ENCODE measurements at regions not wholly inside any gene's neighbourhood (a gene's known extent, or its start where the extent isn't known, plus 50 kb on each side); places are given as distances from the start of the nearest gene placed in this dataset.
A peak's percentile ranks its signal among the peaks of the same experiment; 100 is the strongest.

GRCh38 chr6:44043479-44044153 lies 83.6 kb downstream of the MRPL14 start (continued):
- TF ChIP-seq NR2F2 (IDR thresholded peaks at IDR 0.05; ENCODE audit: borderline replicate concordance, low read depth) (0 out of 2 replicates have a peak, but pooled peaks have one; percentile 2), ZIK1 (CRISPR knock-in tag; IDR thresholded peaks at IDR 0.05; ENCODE audit: borderline replicate concordance, low read depth) (0 out of 2 replicates have a peak, but pooled peaks have one; percentile 42), TFDP1 (CRISPR knock-in tag; IDR thresholded peaks at IDR 0.05; ENCODE audit: borderline replicate concordance) (no peak), ZFP82 (CRISPR knock-in tag; IDR thresholded peaks at IDR 0.05; ENCODE audit: borderline replicate concordance) (no peak), CEBPG (CRISPR knock-in tag; IDR thresholded peaks at IDR 0.05) (peak; percentile 87), THAP8 (CRISPR knock-in tag; IDR thresholded peaks at IDR 0.05; ENCODE audit: borderline replicate concordance) (no peak), ZBTB49 (CRISPR knock-in tag; IDR thresholded peaks at IDR 0.05; ENCODE audit: borderline replicate concordance) (no peak), ZBTB26 (CRISPR knock-in tag; IDR thresholded peaks at IDR 0.05; ENCODE audit: borderline replicate concordance) (no peak; the same call in 1 of the 2 replicates), MTA1 (CRISPR knock-in tag; IDR thresholded peaks at IDR 0.05; ENCODE audit: borderline replicate concordance) (no peak), RBM22 (optimal IDR thresholded peaks at IDR 0.05; ENCODE audit: low read length) (no peak), ZNF580 (CRISPR knock-in tag; IDR thresholded peaks at IDR 0.05; ENCODE audit: borderline replicate concordance, low read depth) (no peak), DNMT1 (CRISPR knock-in tag; IDR thresholded peaks at IDR 0.05) (no peak), PBX3 (CRISPR knock-in tag; IDR thresholded peaks at IDR 0.05; ENCODE audit: borderline replicate concordance) (no peak), HNF1A (IDR thresholded peaks at IDR 0.05; ENCODE audit: low read depth) (no peak), HNF1A (CRISPR knock-in tag; IDR thresholded peaks at IDR 0.05; ENCODE audit: borderline replicate concordance) (no peak), PHF20 (CRISPR knock-in tag; IDR thresholded peaks at IDR 0.05) (no peak), ZSCAN9 (CRISPR knock-in tag; IDR thresholded peaks at IDR 0.05; ENCODE audit: borderline replicate concordance) (no peak), NR2F6 (IDR thresholded peaks at IDR 0.05) (no peak), NR2F6 (CRISPR knock-in tag; IDR thresholded peaks at IDR 0.05) (no peak)
